NK-92 treated with Interleukin-12 subunit alpha and Interleukin-12 subunit beta, amount 100 ng/mL, for 24 hours (cell line): ENCODE measurements at regions not wholly inside any gene's neighbourhood (a gene's known extent, or its start where the extent isn't known, plus 50 kb on each side); places are given as distances from the start of the nearest gene placed in this dataset.

Experiments
- DNase-seq: peaks from one replicate; lab custom pipeline; 2025; lab: John Stamatoyannopoulos, UW

GRCh38 chr9:7983490-7983889, 183.9 kb upstream of the DMAC1 start:
- no peak for DNase-seq

- no peak for DNase-seq
These were observed 183.3 kb upstream of the DMAC1 start for GRCh38 chr9:7982907-7983306.

- DNase-seq = no peak
These were observed 181.2 kb upstream of the DMAC1 start for GRCh38 chr9:7980691-7981289.

- no peak for DNase-seq
These were observed 180.5 kb upstream of the DMAC1 start for GRCh38 chr9:7980041-7980440.

GRCh38 chr9:7979611-7980010, 180.0 kb upstream of the DMAC1 start:
- no peak for DNase-seq

GRCh38 chr9:7977586-7977985, 178.0 kb upstream of the DMAC1 start:
- no peak for DNase-seq

- no peak for DNase-seq
These were observed 177.3 kb upstream of the DMAC1 start for GRCh38 chr9:7976856-7977255.

GRCh38 chr9:7976167-7976755, 176.7 kb upstream of the DMAC1 start:
- DNase-seq = peak; percentile 55

- no peak for DNase-seq
These were observed 175.8 kb upstream of the DMAC1 start for GRCh38 chr9:7975336-7975735.

- DNase-seq = peak; percentile 1
These were observed 174.9 kb upstream of the DMAC1 start for GRCh38 chr9:7974335-7974960.

GRCh38 chr9:7973123-7973522, 173.5 kb upstream of the DMAC1 start:
- no peak for DNase-seq

- DNase-seq = no peak
These were observed 171.2 kb upstream of the DMAC1 start for GRCh38 chr9:7970681-7971330.

GRCh38 chr9:7968687-7969086, 169.1 kb upstream of the DMAC1 start:
- no peak for DNase-seq

GRCh38 chr9:7967851-7968250, 168.3 kb upstream of the DMAC1 start:
- no peak for DNase-seq

GRCh38 chr9:7967093-7967827, 167.7 kb upstream of the DMAC1 start:
- DNase-seq = peak; percentile 2

GRCh38 chr9:7965063-7965462, 165.5 kb upstream of the DMAC1 start:
- no peak for DNase-seq

- DNase-seq = no peak
These were observed 163.4 kb upstream of the DMAC1 start for GRCh38 chr9:7963026-7963425.

- DNase-seq = no peak
These were observed 161.5 kb upstream of the DMAC1 start for GRCh38 chr9:7961076-7961475.

- DNase-seq = no peak
These were observed 160.9 kb upstream of the DMAC1 start for GRCh38 chr9:7960320-7961050.

- no peak for DNase-seq
These were observed 158.2 kb upstream of the DMAC1 start for GRCh38 chr9:7957803-7958202.

- DNase-seq = no peak
These were observed 148.0 kb upstream of the DMAC1 start for GRCh38 chr9:7947577-7947976.

GRCh38 chr9:7946458-7946857, 146.9 kb upstream of the DMAC1 start:
- DNase-seq = no peak
